HepG2 (cell line): ENCODE measurements at regions not wholly inside any gene's neighbourhood (a gene's known extent, or its start where the extent isn't known, plus 50 kb on each side); places are given as distances from the start of the nearest gene placed in this dataset.
A peak's percentile ranks its signal among the peaks of the same experiment; 100 is the strongest.

Experiments used
- CBFB ChIP-seq: sonication (generic); formaldehyde crosslinking; IDR thresholded peaks from 2 replicates; pipeline ENCODE4 v1.4.0; 2020; ENCODE audit warnings: missing genetic modification reagents
- ELF4 ChIP-seq: sonication (generic); formaldehyde crosslinking; IDR thresholded peaks from 2 replicates; pipeline ENCODE4 v1.5.0; 2020; ENCODE audit warnings: missing genetic modification reagents, mild to moderate bottlenecking, moderate library complexity, borderline replicate concordance
- FOXK1 ChIP-seq: sonication (generic); formaldehyde crosslinking; IDR thresholded peaks from 2 replicates; pipeline ENCODE4 v1.4.0; 2020; ENCODE audit warnings: low read depth, missing genetic modification reagents, borderline replicate concordance
- LCORL ChIP-seq, 2 experiments: fragments of 450-650 bp in 1 of 2; sonication (generic) in 1 of 2; formaldehyde crosslinking in 1 of 2; IDR thresholded peaks; 2 replicates each; pipeline versions ENCODE4 v1.5.0 to v1.6.1; 2017 to 2020; ENCODE audit warnings: antibody characterized with exemption in 1 of 2, missing genetic modification reagents in 1 of 2
- MAFK ChIP-seq, 2 experiments: IDR thresholded peaks in 1 of 2; conservative IDR thresholded peaks in 1 of 2; 2 replicates each; pipeline ENCODE4 v1.6.1; 2011; ENCODE audit warnings: improper control_type of control experiment in 2 of 2, low read length in 2 of 2
- POLR2AphosphoS5 ChIP-seq: IDR thresholded peaks from 2 replicates; pipeline ENCODE4 v1.6.1; 2012; ENCODE audit warnings: low read depth, low read length
- SALL1 ChIP-seq: sonication (generic); formaldehyde crosslinking; IDR thresholded peaks from 2 replicates; pipeline ENCODE4 v1.8.0; 2022; ENCODE audit warnings: mild to moderate bottlenecking, missing genetic modification reagents
- SIX4 ChIP-seq: sonication (generic); formaldehyde crosslinking; IDR thresholded peaks from 2 replicates; pipeline ENCODE4 v1.4.0; 2020; ENCODE audit warnings: missing genetic modification reagents
- SP4 ChIP-seq: sonication (generic); formaldehyde crosslinking; IDR thresholded peaks from 2 replicates; pipeline ENCODE4 v1.8.1; 2023; ENCODE audit warnings: mild to moderate bottlenecking, missing genetic modification reagents
- ZNF30 ChIP-seq: sonication (generic); formaldehyde crosslinking; IDR thresholded peaks from 2 replicates; pipeline ENCODE4 v1.5.0; 2020; ENCODE audit warnings: mild to moderate bottlenecking, missing genetic modification reagents
- ZNF558 ChIP-seq: sonication (generic); formaldehyde crosslinking; IDR thresholded peaks from 2 replicates; pipeline ENCODE4 v1.9.0; 2022; ENCODE audit warnings: mild to moderate bottlenecking, missing genetic modification reagents, borderline replicate concordance
- TF ChIP-seq, protein P1 (sequence below): sonication (generic); formaldehyde crosslinking; IDR thresholded peaks from 2 replicates; pipeline ENCODE4 v1.4.0; 2020; ENCODE audit warnings: missing genetic modification reagents
- TF ChIP-seq, protein P2 (sequence below): sonication (generic); formaldehyde crosslinking; IDR thresholded peaks from 2 replicates; pipeline ENCODE4 v1.5.1; 2020; ENCODE audit warnings: mild to moderate bottlenecking, missing genetic modification reagents, borderline replicate concordance
- TF ChIP-seq, protein P3 (sequence below): sonication (generic); formaldehyde crosslinking; IDR thresholded peaks from 2 replicates; pipeline ENCODE4 v1.9.0; 2021; ENCODE audit warnings: mild to moderate bottlenecking, missing genetic modification reagents

DNA sequence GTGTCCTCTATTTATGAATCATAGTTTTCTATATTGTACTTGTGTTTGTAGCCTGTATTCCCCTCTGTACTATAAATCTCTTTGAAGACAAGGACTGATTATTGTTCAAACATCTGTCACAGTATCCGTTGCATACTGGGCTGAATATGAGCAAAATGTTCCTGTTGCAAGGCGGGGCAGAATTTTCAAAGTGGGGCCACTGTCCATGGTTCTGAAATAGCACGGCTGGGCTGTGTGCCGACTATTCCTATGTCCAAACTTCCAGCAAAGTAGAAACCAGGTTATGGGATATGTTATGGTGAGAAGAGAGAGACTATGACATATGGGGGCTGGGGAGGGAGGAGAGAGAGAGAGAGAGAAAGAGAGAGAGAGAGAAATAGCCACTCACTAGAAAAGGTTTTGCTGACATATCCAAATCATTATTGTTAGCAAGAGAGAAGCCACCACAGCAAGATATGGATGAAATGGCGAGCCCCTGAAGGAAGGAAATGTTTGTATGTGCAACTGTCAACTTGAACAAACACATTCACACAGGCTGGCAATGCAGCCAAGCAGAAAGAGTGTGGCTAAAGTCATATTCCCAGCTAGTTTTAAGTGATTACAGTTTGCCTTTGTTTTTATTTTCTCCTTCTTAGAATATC lies 107.0 kb upstream of the GPR12 start (continued):
- TF ChIP-seq ZNF30 (CRISPR knock-in tag) = no peak
- no peak for TF ChIP-seq SP4 (CRISPR knock-in tag)
- TF ChIP-seq MAFK (conservative IDR thresholded peaks at IDR 0.05 in 1 of 2, IDR thresholded peaks at IDR 0.05 in 1 of 2; ENCODE audit: low read length in 2 of 2) = peak; percentile 38 to 55; a peak in 3 of 4 replicates
- TF ChIP-seq, protein P1, sequence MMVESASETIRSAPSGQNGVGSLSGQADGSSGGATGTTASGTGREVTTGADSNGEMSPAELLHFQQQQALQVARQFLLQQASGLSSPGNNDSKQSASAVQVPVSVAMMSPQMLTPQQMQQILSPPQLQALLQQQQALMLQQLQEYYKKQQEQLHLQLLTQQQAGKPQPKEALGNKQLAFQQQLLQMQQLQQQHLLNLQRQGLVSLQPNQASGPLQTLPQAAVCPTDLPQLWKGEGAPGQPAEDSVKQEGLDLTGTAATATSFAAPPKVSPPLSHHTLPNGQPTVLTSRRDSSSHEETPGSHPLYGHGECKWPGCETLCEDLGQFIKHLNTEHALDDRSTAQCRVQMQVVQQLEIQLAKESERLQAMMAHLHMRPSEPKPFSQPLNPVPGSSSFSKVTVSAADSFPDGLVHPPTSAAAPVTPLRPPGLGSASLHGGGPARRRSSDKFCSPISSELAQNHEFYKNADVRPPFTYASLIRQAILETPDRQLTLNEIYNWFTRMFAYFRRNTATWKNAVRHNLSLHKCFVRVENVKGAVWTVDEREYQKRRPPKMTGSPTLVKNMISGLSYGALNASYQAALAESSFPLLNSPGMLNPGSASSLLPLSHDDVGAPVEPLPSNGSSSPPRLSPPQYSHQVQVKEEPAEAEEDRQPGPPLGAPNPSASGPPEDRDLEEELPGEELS (CRISPR knock-in tag) = no peak
- no peak for TF ChIP-seq SIX4 (CRISPR knock-in tag)
- TF ChIP-seq, protein P2, sequence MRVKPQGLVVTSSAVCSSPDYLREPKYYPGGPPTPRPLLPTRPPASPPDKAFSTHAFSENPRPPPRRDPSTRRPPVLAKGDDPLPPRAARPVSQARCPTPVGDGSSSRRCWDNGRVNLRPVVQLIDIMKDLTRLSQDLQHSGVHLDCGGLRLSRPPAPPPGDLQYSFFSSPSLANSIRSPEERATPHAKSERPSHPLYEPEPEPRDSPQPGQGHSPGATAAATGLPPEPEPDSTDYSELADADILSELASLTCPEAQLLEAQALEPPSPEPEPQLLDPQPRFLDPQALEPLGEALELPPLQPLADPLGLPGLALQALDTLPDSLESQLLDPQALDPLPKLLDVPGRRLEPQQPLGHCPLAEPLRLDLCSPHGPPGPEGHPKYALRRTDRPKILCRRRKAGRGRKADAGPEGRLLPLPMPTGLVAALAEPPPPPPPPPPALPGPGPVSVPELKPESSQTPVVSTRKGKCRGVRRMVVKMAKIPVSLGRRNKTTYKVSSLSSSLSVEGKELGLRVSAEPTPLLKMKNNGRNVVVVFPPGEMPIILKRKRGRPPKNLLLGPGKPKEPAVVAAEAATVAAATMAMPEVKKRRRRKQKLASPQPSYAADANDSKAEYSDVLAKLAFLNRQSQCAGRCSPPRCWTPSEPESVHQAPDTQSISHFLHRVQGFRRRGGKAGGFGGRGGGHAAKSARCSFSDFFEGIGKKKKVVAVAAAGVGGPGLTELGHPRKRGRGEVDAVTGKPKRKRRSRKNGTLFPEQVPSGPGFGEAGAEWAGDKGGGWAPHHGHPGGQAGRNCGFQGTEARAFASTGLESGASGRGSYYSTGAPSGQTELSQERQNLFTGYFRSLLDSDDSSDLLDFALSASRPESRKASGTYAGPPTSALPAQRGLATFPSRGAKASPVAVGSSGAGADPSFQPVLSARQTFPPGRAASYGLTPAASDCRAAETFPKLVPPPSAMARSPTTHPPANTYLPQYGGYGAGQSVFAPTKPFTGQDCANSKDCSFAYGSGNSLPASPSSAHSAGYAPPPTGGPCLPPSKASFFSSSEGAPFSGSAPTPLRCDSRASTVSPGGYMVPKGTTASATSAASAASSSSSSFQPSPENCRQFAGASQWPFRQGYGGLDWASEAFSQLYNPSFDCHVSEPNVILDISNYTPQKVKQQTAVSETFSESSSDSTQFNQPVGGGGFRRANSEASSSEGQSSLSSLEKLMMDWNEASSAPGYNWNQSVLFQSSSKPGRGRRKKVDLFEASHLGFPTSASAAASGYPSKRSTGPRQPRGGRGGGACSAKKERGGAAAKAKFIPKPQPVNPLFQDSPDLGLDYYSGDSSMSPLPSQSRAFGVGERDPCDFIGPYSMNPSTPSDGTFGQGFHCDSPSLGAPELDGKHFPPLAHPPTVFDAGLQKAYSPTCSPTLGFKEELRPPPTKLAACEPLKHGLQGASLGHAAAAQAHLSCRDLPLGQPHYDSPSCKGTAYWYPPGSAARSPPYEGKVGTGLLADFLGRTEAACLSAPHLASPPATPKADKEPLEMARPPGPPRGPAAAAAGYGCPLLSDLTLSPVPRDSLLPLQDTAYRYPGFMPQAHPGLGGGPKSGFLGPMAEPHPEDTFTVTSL (CRISPR knock-in tag) = no peak
- no peak for TF ChIP-seq CBFB (CRISPR knock-in tag)
- TF ChIP-seq FOXK1 (CRISPR knock-in tag) = no peak
- TF ChIP-seq LCORL (IDR thresholded peaks at IDR 0.05) = no peak
- TF ChIP-seq LCORL (CRISPR knock-in tag; IDR thresholded peaks at IDR 0.05) = no peak
- TF ChIP-seq SALL1 (CRISPR knock-in tag) = peak; percentile 18; the same call in 1 of the 2 replicates
- TF ChIP-seq, protein P3, sequence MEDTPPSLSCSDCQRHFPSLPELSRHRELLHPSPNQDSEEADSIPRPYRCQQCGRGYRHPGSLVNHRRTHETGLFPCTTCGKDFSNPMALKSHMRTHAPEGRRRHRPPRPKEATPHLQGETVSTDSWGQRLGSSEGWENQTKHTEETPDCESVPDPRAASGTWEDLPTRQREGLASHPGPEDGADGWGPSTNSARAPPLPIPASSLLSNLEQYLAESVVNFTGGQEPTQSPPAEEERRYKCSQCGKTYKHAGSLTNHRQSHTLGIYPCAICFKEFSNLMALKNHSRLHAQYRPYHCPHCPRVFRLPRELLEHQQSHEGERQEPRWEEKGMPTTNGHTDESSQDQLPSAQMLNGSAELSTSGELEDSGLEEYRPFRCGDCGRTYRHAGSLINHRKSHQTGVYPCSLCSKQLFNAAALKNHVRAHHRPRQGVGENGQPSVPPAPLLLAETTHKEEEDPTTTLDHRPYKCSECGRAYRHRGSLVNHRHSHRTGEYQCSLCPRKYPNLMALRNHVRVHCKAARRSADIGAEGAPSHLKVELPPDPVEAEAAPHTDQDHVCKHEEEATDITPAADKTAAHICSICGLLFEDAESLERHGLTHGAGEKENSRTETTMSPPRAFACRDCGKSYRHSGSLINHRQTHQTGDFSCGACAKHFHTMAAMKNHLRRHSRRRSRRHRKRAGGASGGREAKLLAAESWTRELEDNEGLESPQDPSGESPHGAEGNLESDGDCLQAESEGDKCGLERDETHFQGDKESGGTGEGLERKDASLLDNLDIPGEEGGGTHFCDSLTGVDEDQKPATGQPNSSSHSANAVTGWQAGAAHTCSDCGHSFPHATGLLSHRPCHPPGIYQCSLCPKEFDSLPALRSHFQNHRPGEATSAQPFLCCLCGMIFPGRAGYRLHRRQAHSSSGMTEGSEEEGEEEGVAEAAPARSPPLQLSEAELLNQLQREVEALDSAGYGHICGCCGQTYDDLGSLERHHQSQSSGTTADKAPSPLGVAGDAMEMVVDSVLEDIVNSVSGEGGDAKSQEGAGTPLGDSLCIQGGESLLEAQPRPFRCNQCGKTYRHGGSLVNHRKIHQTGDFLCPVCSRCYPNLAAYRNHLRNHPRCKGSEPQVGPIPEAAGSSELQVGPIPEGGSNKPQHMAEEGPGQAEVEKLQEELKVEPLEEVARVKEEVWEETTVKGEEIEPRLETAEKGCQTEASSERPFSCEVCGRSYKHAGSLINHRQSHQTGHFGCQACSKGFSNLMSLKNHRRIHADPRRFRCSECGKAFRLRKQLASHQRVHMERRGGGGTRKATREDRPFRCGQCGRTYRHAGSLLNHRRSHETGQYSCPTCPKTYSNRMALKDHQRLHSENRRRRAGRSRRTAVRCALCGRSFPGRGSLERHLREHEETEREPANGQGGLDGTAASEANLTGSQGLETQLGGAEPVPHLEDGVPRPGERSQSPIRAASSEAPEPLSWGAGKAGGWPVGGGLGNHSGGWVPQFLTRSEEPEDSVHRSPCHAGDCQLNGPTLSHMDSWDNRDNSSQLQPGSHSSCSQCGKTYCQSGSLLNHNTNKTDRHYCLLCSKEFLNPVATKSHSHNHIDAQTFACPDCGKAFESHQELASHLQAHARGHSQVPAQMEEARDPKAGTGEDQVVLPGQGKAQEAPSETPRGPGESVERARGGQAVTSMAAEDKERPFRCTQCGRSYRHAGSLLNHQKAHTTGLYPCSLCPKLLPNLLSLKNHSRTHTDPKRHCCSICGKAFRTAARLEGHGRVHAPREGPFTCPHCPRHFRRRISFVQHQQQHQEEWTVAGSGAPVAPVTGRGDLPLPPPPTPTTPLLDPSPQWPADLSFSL (CRISPR knock-in tag) = no peak
- no peak for TF ChIP-seq ELF4
- TF ChIP-seq POLR2AphosphoS5 = no peak
- TF ChIP-seq ZNF558 = peak; percentile 31; the same call in 1 of the 2 replicates
